ENCODE measurements at regions not wholly inside any gene's neighbourhood (a gene's known extent, or its start where the extent isn't known, plus 50 kb on each side); places are given as distances from the start of the nearest gene placed in this dataset.
A peak's percentile ranks its signal among the peaks of the same experiment; 100 is the strongest.

DNA sequence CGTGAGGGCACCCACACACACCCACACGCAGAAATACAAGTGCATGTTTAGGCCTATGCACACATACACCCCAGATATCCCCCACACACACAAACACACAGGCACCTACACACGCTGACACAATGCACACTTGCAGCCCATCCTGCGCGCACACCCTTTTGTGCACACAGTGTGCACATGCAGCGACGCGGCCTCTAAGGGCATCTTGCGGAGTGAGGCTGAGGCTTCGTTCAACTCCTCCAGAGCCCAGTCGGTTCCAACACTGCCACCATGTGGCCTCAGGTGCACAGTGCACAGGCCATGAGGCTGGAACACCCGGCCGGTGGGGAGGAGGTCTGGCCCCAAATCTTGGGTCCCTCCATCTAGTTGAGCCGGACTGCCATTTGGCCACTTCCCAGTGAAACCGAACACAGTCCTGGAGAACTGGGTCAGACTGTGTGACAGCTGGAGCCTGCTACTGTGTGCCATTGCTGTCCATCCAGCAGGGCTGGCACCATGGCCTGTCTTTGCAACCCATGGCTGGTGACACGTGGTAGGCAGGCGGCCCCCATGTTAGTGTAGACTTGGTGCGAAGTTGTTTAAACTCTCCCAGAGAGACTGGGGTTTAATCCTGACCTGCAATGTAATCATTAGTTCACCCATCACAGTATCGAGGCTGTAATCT, 97.7 kb upstream of the MVB12B start:
- Histone ChIP-seq H3K27ac (no peak overlapping the region), H3K27me3 (peaks cover 0 to 18% (median 0%) of the 10 kb centered on the region in 9 donors), H3K36me3 (no peaks in the 10 kb centered on the region), H3K4me1 (no peaks in the 10 kb centered on the region), H3K9me3 (no peaks in the 10 kb centered on the region), H3K4me3 (no peak overlapping the region)
- peak; percentile 50 to 85 (median 64) for DNase-seq
- 30 to 35% (median 32%) methylated on average over 15 to 19 of the region's 19 CpGs for WGBS, 4 donors
- TF ChIP-seq POLR2A (IDR thresholded peaks at IDR 0.05): no peak
- TF ChIP-seq, protein P1, sequence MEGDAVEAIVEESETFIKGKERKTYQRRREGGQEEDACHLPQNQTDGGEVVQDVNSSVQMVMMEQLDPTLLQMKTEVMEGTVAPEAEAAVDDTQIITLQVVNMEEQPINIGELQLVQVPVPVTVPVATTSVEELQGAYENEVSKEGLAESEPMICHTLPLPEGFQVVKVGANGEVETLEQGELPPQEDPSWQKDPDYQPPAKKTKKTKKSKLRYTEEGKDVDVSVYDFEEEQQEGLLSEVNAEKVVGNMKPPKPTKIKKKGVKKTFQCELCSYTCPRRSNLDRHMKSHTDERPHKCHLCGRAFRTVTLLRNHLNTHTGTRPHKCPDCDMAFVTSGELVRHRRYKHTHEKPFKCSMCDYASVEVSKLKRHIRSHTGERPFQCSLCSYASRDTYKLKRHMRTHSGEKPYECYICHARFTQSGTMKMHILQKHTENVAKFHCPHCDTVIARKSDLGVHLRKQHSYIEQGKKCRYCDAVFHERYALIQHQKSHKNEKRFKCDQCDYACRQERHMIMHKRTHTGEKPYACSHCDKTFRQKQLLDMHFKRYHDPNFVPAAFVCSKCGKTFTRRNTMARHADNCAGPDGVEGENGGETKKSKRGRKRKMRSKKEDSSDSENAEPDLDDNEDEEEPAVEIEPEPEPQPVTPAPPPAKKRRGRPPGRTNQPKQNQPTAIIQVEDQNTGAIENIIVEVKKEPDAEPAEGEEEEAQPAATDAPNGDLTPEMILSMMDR (IDR thresholded peaks at IDR 0.05): peak; percentile 85 to 93 (median 90)
- peak; percentile 78 to 93 (median 91) for ATAC-seq
- intact Hi-C loops (cut with DNase I): loop anchor here (1.0 to 10.0 kb wide), 9 partner anchors 664 to 822 kb away; no protein-coding TSS in a partner anchor

DNA sequence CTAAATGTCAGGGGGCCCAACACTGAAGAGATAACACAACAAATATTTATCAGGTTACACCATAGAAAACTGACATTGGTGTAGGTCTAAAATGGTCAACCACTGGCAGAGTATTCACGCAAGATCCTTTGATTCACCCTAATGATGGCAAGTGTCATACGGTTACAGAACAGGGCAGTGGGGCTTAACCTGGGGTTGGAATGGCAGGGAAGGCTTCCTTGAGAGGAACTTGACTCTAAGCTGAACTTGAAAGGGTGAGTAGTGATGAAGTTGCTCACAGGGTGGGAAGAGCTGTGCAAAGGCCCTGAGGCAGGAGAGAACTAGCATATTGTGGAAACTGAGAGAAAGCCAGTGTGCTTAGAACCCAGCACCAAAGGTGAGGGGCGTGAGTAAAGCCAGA, 97.1 kb upstream of the MVB12B start:
- no peak overlapping the region for H3K27ac ChIP-seq
- no peaks in the 10 kb centered on the region for H3K36me3 ChIP-seq
- no peak for DNase-seq
- TF ChIP-seq, protein P1 (IDR thresholded peaks at IDR 0.05): no peak
- TF ChIP-seq POLR2A (IDR thresholded peaks at IDR 0.05): no peak
- H3K4me3 ChIP-seq: no peak overlapping the region
- no peaks in the 10 kb centered on the region for H3K4me1 ChIP-seq
- intact Hi-C loops (cut with DNase I): loop anchor here (2.0 to 10.0 kb wide), 8 partner anchors 665 to 823 kb away; no protein-coding TSS in a partner anchor
- WGBS, 4 donors: 86 to 93% (median 88%) methylated on average over 3 of the region's 3 CpGs
- ATAC-seq: no peak
- H3K9me3 ChIP-seq: no peaks in the 10 kb centered on the region
- H3K27me3 ChIP-seq: peaks cover 0 to 16% (median 0%) of the 10 kb centered on the region in 9 donors

DNA sequence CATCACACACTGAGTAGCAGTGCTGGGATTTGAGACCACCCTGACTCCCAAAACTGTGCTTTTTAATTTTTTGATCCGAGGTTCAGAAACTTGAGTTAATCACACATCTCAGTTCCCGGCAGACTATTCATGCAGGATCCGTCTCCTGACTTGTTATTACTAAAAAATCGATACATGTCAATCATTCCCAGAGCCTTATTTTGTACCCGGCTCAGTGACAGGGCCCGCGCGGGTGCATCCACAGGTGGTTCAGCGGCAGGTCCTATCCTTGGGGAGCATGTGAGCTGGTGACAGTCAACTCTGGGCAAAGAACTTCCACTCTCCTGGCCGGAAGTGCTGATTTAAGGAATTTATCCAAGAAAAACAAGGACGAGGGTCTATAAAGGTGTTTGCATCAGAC, 95.9 kb upstream of the MVB12B start:
- DNase-seq (no peak), ATAC-seq (no peak)
- H3K27me3 ChIP-seq: peaks cover 0 to 16% (median 0%) of the 10 kb centered on the region in 9 donors
- H3K4me1 ChIP-seq: no peaks in the 10 kb centered on the region
- no peaks in the 10 kb centered on the region for H3K36me3 ChIP-seq
- H3K9me3 ChIP-seq: no peaks in the 10 kb centered on the region
- H3K27ac ChIP-seq: no peak overlapping the region
- no peak for TF ChIP-seq POLR2A (IDR thresholded peaks at IDR 0.05)
- TF ChIP-seq, protein P1 (IDR thresholded peaks at IDR 0.05): no peak
- intact Hi-C loops (cut with DNase I): no loop called here
- WGBS, 4 donors: 87 to 90% (median 88%) methylated on average over 11 of the region's 11 CpGs
- H3K4me3 ChIP-seq: no peak overlapping the region

DNA sequence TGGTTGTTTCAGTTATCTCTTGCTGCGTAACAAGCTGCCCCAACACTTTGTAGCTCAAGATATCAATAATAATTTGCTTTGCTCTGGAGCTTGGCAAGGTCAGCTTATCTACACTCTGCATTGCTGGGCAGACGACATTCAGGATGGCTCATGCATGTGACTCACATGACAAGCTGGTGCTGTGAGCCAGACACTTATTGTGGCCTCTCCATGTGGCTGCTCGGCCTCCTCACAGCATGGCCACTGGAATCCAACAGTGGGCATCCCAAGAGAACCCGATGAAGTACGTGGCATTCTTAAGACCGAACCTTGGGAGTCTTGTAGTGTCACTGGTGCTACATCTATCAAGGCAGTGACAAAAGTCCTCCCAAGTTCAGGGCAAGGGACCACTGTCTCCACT, 94.2 kb upstream of the MVB12B start:
- intact Hi-C loops (cut with DNase I): no loop called here
- TF ChIP-seq, protein P1 (IDR thresholded peaks at IDR 0.05): no peak
- no peak for TF ChIP-seq POLR2A (IDR thresholded peaks at IDR 0.05)
- H3K27ac ChIP-seq: no peak overlapping the region
- 73 to 82% (median 81%) methylated on average over 6 of the region's 6 CpGs for WGBS, 4 donors
- H3K4me3 ChIP-seq: no peak overlapping the region
- H3K36me3 ChIP-seq: no peaks in the 10 kb centered on the region
- H3K9me3 ChIP-seq: no peaks in the 10 kb centered on the region
- peaks cover 0 to 12% (median 0%) of the 10 kb centered on the region in 9 donors for H3K27me3 ChIP-seq
- DNase-seq: no peak
- H3K4me1 ChIP-seq: no peaks in the 10 kb centered on the region
- ATAC-seq: no peak
